HG03571 (cell line): ENCODE measurements at regions not wholly inside any gene's neighbourhood (a gene's known extent, or its start where the extent isn't known, plus 50 kb on each side); places are given as distances from the start of the nearest gene placed in this dataset.
"Not testable (repeated sequence)": the region's sequence is repeated elsewhere in the genome, so short reads cannot be mapped to it uniquely, and the experiment has no call there.

Experiments used
- ATAC-seq: cut with Tn5 transposase; IDR thresholded peaks from one replicate; pipeline ENCODE4 v1.9.1; 2021; ENCODE audit not compliant: unreplicated experiment

GRCh38 chr11:86861810-86862209 lies 61.5 kb downstream of the PRSS23 start:
- ATAC-seq = no peak

GRCh38 chr11:86863476-86863875 lies 63.1 kb downstream of the PRSS23 start:
- ATAC-seq = no peak

DNA sequence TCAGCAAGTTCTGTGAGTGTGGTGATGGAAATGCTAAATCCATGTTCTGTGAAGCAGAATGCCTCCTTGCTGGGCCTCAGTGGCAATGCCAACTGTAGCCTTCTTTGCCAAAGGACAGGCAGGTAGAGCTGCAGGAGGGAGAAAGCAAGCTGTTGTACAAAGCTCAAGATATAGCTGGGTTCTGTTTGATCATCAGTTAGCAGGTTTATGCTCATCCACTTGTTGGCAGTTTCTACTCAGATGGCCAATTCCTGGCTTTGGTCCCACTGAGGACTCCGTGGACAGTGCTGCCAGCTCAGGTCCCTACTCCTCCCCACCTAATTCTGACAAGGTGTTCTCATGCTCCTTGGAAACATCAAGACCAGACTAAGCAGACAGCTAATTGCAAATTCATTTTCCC lies 65.1 kb downstream of the PRSS23 start:
- ATAC-seq = no peak

DNA sequence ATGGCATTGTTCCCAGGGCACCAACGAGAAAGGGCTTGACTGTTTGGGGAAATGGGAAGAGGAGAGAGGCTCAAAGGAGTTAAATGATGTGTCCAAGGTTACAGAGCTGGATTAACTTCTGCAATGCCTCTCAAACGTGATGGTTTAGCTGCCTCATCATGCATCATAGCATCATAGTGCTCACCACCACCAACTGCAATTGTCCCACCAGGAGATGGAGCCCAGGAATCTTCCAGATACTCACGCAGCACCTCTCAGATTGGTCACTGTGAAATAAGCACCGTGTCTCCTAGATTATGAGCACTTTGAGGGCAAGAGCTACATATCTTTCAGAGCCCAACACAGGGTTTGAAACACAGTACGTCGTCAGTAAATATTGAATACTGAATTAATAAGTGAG lies 69.2 kb downstream of the PRSS23 start:
- no peak for ATAC-seq

GRCh38 chr11:86869966-86870570 lies 69.7 kb downstream of the PRSS23 start:
- peak; percentile 78 for ATAC-seq

GRCh38 chr11:86873573-86874083 lies 73.3 kb downstream of the PRSS23 start:
- no peak for ATAC-seq

DNA sequence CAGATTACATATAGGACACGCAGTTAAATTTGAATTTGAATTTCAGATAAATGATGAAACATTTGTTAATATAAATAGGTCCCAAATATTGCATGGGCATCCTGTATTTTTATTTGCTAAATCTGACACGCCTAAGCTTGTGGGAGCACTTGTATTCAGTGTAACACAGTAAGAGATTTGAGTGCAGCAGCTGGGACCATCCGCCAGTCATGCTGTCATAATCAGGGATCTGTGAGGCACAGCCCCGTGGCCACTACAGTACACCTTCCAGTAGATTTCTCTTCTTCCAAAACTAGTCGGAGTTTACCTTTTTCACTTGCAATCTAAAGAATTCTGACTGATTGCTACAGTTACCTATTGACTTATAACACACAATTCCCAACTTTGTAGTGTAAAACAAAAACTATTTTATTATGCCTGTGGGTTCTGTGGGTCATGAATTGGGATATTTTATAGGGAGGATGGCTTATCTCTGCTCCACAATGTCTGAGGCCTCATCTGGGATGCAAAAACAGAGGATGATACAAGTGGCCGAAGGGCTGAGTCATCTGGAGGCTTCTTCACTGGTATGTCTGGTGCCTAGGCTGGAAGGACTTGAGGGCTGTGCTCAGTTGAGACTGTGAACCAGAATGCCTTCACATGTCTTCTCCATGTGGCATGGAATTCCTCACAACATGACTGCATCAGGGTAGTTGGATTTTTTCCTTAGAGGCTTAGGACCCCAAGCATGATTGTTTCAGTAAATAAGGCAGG lies 74.1 kb downstream of the PRSS23 start:
- ATAC-seq = no peak

GRCh38 chr11:86876716-86877234 lies 76.4 kb downstream of the PRSS23 start:
- no peak for ATAC-seq

- ATAC-seq = no peak
Measured at GRCh38 chr11:86877503-86877902, 77.2 kb downstream of the PRSS23 start.

DNA sequence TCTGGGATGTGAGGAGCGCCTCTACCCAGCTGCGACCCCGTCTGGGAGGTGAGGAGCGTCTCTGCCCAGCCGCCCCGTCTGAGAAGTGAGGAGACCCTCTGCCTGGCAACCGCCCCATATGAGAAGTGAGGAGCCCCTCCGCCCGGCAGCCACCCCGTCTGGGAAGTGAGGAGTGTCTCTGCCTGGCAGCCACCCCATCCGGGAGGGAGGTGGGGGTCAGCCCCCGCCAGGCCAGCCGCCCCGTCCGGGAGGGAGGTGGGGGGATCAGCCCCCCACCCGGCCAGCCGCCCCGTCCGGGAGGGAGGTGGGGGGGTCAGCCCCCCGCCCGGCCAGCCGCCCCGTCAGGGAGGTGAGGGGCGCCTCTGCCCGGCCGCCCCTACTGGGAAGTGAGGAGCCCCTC lies 76.0 kb downstream of the FZD4 start:
- not testable (repeated sequence) for ATAC-seq

DNA sequence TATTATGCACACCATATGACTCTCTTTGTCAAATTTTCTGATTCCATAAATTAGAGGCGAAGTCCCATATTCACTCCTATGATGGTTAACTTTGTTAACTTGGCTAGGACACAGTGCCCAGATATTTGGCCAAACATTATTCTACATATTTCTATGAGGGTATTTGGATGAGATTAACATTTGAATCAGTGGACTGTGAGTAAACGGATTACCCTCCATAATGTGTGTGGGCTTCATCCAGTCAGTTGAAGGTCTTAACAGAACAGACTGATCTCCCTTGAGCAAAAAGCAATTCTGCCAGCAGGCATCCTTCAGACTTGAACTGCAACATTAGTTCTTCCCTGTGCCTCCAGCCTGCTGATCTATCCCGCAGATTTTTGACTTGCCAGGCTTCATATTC lies 69.9 kb downstream of the FZD4 start:
- no peak for ATAC-seq

DNA sequence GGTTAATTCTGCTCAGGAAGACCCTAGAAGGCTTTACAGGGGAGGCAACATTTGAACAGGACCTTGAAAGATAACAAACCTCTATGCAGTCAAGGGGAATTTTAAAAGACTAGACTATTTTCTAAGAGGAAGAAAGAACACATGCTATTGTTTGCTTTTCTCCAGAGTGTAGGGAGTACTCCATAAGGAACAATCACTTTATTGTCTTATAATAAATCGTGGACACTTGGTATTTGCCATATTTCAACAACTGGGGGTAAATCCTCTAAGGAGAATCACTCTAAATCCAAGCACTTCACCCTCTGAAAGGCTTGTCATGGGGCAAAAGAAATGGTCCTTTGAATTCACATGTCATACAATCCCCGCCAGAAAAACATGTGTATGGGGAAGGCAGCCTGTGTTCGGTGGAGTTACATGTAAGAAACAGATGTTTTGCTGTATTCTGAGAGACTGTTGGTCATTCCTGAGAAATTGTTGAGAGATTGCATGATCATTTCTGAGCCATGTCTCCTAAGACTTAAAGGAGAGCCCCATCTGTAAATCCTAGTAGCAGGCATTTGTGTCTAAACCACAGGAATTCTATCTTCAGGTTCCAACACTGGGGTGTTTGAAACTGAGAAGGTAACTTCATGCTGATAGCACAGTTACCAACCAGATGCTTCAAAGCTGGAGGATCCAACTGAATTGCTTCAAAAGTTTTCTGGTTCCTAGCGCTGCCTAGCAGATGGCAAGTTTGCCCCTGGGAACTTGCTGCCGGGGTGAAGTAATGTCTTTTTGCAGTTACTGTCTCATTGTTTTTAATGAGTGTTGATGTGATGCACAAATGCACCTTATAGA lies 66.8 kb downstream of the FZD4 start:
- no peak for ATAC-seq

- ATAC-seq = no peak
Measured at GRCh38 chr11:86889001-86889341, 66.2 kb downstream of the FZD4 start.

DNA sequence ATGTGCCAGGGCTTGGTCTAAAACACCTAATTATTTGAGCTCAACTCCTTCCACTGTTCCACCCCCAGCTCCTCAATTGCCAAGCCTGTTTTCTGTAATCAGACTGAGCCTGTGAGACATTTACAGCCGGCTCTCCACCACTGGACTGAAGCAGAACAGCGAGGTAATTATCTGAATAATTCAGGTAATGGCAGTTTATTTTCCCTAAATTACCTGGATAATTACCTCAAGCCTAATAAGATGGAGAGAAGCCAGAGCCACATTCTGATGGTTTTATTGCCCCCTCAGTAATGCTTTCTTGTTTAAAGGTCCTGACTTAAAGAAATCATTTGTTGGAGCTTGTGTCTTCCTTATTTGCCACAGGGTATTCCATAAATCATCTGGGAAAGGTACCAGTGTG lies 64.2 kb downstream of the FZD4 start:
- no peak for ATAC-seq

- no peak for ATAC-seq
Measured at GRCh38 chr11:86893235-86893634, 62.0 kb downstream of the FZD4 start.
